SU-DHL-6 (cell line): ENCODE measurements at regions not wholly inside any gene's neighbourhood (a gene's known extent, or its start where the extent isn't known, plus 50 kb on each side); places are given as distances from the start of the nearest gene placed in this dataset.

Experiments
- H2AFZ ChIP-seq: fragments of 200-600 bp; sonication (generic); 2 replicates; pipeline ENCODE4 v1.6.1; 2014; ENCODE audit warnings: low read depth, mild to moderate bottlenecking, moderate library complexity, mixed read lengths, antibody characterized with exemption, low read length; ENCODE audit not compliant: severe bottlenecking
- H3F3A ChIP-seq: fragments of 200-600 bp; shearing (Covaris generic); 2 replicates; pipeline ENCODE4 v1.6.0; 2016; ENCODE audit warnings: antibody characterized with exemption, mild to moderate bottlenecking; ENCODE audit not compliant: insufficient read depth
- H3K27ac ChIP-seq: fragments of 200-600 bp; sonication (generic); 2 replicates; pipeline ENCODE4 v1.5.1; 2016; ENCODE audit warnings: low read depth, mild to moderate bottlenecking, low read length, moderate library complexity, mixed read lengths
- H3K27me3 ChIP-seq: fragments of 200-600 bp; sonication (generic), shearing (Covaris generic); 2 replicates; pipeline ENCODE4 v1.6.0; 2014; ENCODE audit warnings: mild to moderate bottlenecking, low read length
- H3K36me3 ChIP-seq: fragments of 200-600 bp; sonication (generic); 2 replicates; pipeline ENCODE4 v1.6.1; 2014; ENCODE audit warnings: mild to moderate bottlenecking, low read length, mixed read lengths
- H3K4me2 ChIP-seq: fragments of 300-600, 200-600 bp; shearing (Covaris generic), sonication (generic); 2 replicates; pipeline ENCODE4 v1.6.0; 2014; ENCODE audit warnings: low read length, low read depth, mild to moderate bottlenecking; ENCODE audit not compliant: poor library complexity, severe bottlenecking
- H3K4me3 ChIP-seq: fragments of 200-600 bp; sonication (generic); 2 replicates; pipeline ENCODE4 v1.5.1; 2014; ENCODE audit warnings: antibody characterized with exemption, low read length, mild to moderate bottlenecking, mixed read lengths; ENCODE audit not compliant: insufficient read depth, poor library complexity, severe bottlenecking
- H3K79me2 ChIP-seq: fragments of 200-600 bp; sonication (generic); 2 replicates; pipeline ENCODE4 v1.6.1; 2014; ENCODE audit warnings: mild to moderate bottlenecking, low read length, moderate library complexity; ENCODE audit not compliant: insufficient read depth
- H3K9ac ChIP-seq: fragments of 200-600 bp; sonication (generic); 2 replicates; pipeline ENCODE4 v1.7.0; 2014; ENCODE audit warnings: mild to moderate bottlenecking, low read length
- H3K9me2 ChIP-seq: fragments of 200-600 bp; sonication (generic); replicated peaks from 2 replicates; pipeline ENCODE4 v1.6.1; 2014; ENCODE audit warnings: low read length; ENCODE audit not compliant: insufficient read depth
- H3K9me3 ChIP-seq: fragments of 200-600 bp; sonication (generic); 2 replicates; pipeline ENCODE4 v1.6.1; 2014; ENCODE audit warnings: low read length, mixed read lengths; ENCODE audit not compliant: insufficient read depth
- H4K20me1 ChIP-seq: fragments of 200-600 bp; sonication (generic); 2 replicates; pipeline ENCODE4 v1.6.1; 2014; ENCODE audit warnings: low read depth, mild to moderate bottlenecking, antibody characterized with exemption, low read length, moderate library complexity, mixed read lengths
- EZH2phosphoT487 ChIP-seq: fragments of 200-600 bp; sonication (generic), shearing (Covaris generic); conservative IDR thresholded peaks from 2 replicates; pipeline ENCODE4 v1.6.1; 2018; ENCODE audit warnings: mild to moderate bottlenecking, antibody characterized with exemption, low read length, moderate library complexity, mixed read lengths
- TF ChIP-seq, protein P1 (sequence below): fragments of 200-600 bp; sonication (generic); IDR thresholded peaks from one replicate; pipeline ENCODE4 v1.5.1; 2017; ENCODE audit warnings: antibody characterized with exemption, mild to moderate bottlenecking, low read length, moderate library complexity; ENCODE audit not compliant: insufficient read depth, poor library complexity, severe bottlenecking

DNA sequence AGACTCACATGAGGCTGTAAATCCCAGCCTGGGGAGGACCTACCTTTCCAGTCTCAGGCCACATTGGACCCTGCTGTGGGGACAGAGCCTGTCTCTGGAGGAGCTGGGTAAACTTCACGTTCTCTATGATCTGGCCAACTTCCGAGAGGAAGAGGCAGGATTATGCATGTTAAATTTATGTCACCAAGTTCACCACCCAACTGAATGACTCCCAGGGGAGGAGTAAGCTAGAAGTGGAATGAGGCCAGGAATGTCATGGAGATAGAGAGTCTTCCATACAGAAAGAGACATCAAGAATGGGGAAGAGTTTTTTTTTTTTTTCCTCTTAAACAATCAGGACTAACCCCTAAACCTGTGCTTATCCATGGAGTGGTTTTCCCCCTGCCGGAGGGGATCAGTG is 90.3 kb upstream of the PALM2AKAP2 start:
- H3K9ac ChIP-seq = no peak overlapping the region
- TF ChIP-seq, protein P1, sequence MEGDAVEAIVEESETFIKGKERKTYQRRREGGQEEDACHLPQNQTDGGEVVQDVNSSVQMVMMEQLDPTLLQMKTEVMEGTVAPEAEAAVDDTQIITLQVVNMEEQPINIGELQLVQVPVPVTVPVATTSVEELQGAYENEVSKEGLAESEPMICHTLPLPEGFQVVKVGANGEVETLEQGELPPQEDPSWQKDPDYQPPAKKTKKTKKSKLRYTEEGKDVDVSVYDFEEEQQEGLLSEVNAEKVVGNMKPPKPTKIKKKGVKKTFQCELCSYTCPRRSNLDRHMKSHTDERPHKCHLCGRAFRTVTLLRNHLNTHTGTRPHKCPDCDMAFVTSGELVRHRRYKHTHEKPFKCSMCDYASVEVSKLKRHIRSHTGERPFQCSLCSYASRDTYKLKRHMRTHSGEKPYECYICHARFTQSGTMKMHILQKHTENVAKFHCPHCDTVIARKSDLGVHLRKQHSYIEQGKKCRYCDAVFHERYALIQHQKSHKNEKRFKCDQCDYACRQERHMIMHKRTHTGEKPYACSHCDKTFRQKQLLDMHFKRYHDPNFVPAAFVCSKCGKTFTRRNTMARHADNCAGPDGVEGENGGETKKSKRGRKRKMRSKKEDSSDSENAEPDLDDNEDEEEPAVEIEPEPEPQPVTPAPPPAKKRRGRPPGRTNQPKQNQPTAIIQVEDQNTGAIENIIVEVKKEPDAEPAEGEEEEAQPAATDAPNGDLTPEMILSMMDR = no peak
- TF ChIP-seq EZH2phosphoT487 = no peak
- H3K27ac ChIP-seq = no peak overlapping the region
- H3K27me3 ChIP-seq = no peaks in the 10 kb centered on the region
- H3K36me3 ChIP-seq = no peaks in the 10 kb centered on the region
- H3K9me3 ChIP-seq = no peaks in the 10 kb centered on the region
- H3K4me2 ChIP-seq = no peak overlapping the region
- no peaks in the 10 kb centered on the region for H4K20me1 ChIP-seq
- H3F3A ChIP-seq = no peaks in the 10 kb centered on the region
- no peaks in the 10 kb centered on the region for H3K79me2 ChIP-seq
- H2AFZ ChIP-seq = no peak overlapping the region
- no peaks in the 10 kb centered on the region for H3K9me2 ChIP-seq
- H3K4me3 ChIP-seq = no peak overlapping the region

DNA sequence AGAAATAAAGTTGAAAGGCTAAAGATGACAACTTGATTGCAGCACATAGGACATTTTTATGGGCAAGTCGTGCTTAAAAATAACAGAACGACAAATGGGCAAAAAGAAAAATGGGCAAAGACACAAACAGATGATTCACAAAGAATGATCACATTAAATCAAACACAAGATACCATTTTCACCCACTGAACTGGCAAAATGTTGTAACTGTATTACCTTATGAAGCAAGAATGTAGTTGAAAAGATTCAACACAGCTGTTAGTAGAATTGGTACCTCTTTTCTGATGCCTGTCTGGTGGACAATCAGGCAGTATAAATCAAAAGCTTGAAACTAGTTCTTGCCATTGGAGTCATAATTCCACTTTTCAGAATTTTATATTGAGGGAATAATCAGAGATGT is 81.0 kb upstream of the PALM2AKAP2 start:
- TF ChIP-seq, protein P1 = no peak
- no peak for TF ChIP-seq EZH2phosphoT487
- Histone ChIP-seq H3K79me2 (no peaks in the 10 kb centered on the region), H4K20me1 (no peaks in the 10 kb centered on the region), H3K36me3 (no peaks in the 10 kb centered on the region), H3K9me2 (no peaks in the 10 kb centered on the region), H3K9ac (no peak overlapping the region), H3F3A (no peaks in the 10 kb centered on the region), H3K27ac (no peak overlapping the region), H2AFZ (no peak overlapping the region), H3K4me2 (no peak overlapping the region), H3K4me3 (no peak overlapping the region), H3K27me3 (no peaks in the 10 kb centered on the region), H3K9me3 (no peaks in the 10 kb centered on the region)

DNA sequence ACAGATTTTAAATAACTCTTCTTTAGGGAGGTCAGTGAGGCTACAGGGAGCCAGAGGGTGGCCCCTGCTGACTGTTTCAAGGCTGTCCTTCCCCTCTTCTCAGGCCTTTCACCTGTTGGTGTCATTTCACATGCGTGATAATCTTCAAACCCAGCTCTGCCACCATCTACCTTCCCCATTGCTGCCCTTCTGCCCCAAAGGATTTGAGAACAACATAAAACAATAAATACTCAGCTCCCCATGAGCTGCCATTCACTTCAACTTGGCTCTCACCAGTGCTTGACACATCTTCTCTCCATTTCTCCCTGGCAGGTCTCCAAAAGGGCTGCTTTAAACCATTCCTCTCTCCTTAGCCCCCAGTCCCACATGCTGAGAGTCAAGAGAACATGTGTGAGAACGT is 75.5 kb upstream of the PALM2AKAP2 start:
- Histone ChIP-seq H3K79me2 (no peaks in the 10 kb centered on the region), H4K20me1 (no peaks in the 10 kb centered on the region), H3K36me3 (no peaks in the 10 kb centered on the region), H3K9ac (no peak overlapping the region), H2AFZ (no peak overlapping the region), H3F3A (no peaks in the 10 kb centered on the region), H3K4me2 (no peak overlapping the region), H3K27ac (no peak overlapping the region), H3K4me3 (no peak overlapping the region), H3K9me2 (no peaks in the 10 kb centered on the region), H3K9me3 (no peaks in the 10 kb centered on the region), H3K27me3 (no peaks in the 10 kb centered on the region)
- TF ChIP-seq EZH2phosphoT487 = no peak
- TF ChIP-seq, protein P1 = no peak

DNA sequence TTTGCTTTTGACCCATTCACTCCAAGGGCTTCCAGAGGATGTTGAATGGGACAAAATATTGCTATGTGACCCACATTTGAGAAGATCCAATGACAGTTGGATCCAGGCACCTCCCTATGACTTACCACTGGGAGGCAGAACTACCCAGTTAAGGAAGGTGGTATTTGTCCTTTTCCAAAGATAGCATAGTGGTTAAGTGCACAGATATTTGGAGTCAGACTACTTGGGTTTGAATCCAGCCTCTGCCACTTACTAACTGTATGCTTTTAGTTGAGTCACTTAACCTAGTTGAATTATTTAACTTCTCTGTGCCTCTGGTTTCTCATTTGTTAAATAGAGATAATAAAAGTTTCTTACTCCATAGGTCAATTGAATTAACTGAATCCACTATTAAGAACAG is 74.5 kb upstream of the PALM2AKAP2 start:
- Histone ChIP-seq H3K79me2 (no peaks in the 10 kb centered on the region), H3F3A (no peaks in the 10 kb centered on the region), H3K27me3 (no peaks in the 10 kb centered on the region), H3K36me3 (no peaks in the 10 kb centered on the region), H2AFZ (no peak overlapping the region), H3K9me3 (no peaks in the 10 kb centered on the region), H3K9ac (no peak overlapping the region), H3K4me2 (no peak overlapping the region), H3K4me3 (no peak overlapping the region), H3K27ac (no peak overlapping the region), H4K20me1 (no peaks in the 10 kb centered on the region), H3K9me2 (no peaks in the 10 kb centered on the region)
- no peak for TF ChIP-seq EZH2phosphoT487
